AG08396 (cell line): ENCODE measurements at regions not wholly inside any gene's neighbourhood (a gene's known extent, or its start where the extent isn't known, plus 50 kb on each side); places are given as distances from the start of the nearest gene placed in this dataset.

Experiments
- DNase-seq: peaks from one replicate; pipeline ENCODE4 v3.0.0; 2012; ENCODE audit warnings: low spot score, mixed read lengths

- no peak for DNase-seq
Observed at GRCh38 chr14:104356738-104357688, 218.6 kb downstream of the KIF26A start.

GRCh38 chr14:104357689-104358527, 219.5 kb downstream of the KIF26A start:
- DNase-seq, result no peak

GRCh38 chr14:104358528-104359300, 220.3 kb downstream of the KIF26A start:
- DNase-seq, result no peak

- no peak for DNase-seq
Observed at GRCh38 chr14:104359301-104359968, 220.1 kb upstream of the C14orf180 start.

GRCh38 chr14:104359969-104360442, 219.6 kb upstream of the C14orf180 start:
- DNase-seq, result no peak

- DNase-seq, result no peak
Observed at GRCh38 chr14:104360501-104360900, 219.1 kb upstream of the C14orf180 start.

GRCh38 chr14:104361101-104361591, 218.4 kb upstream of the C14orf180 start:
- DNase-seq, result no peak

GRCh38 chr14:104361921-104362681, 217.5 kb upstream of the C14orf180 start:
- DNase-seq, result no peak

- DNase-seq, result no peak
Observed at GRCh38 chr14:104362761-104363605, 216.6 kb upstream of the C14orf180 start.

- DNase-seq, result no peak
Observed at GRCh38 chr14:104363891-104364760, 215.4 kb upstream of the C14orf180 start.

- DNase-seq, result no peak
Observed at GRCh38 chr14:104364830-104365229, 214.7 kb upstream of the C14orf180 start.

GRCh38 chr14:104366931-104367865, 212.4 kb upstream of the C14orf180 start:
- no peak for DNase-seq

- DNase-seq, result no peak
Observed at GRCh38 chr14:104367866-104368750, 211.5 kb upstream of the C14orf180 start.

- DNase-seq, result no peak
Observed at GRCh38 chr14:104368751-104369100, 210.8 kb upstream of the C14orf180 start.

- no peak for DNase-seq
Observed at GRCh38 chr14:104369208-104369607, 210.4 kb upstream of the C14orf180 start.

- no peak for DNase-seq
Observed at GRCh38 chr14:104370256-104370870, 209.2 kb upstream of the C14orf180 start.
